Left ventricle myocardium inferior (tissue), 1 donor: ENCODE measurements at regions not wholly inside any gene's neighbourhood (a gene's known extent, or its start where the extent isn't known, plus 50 kb on each side); places are given as distances from the start of the nearest gene placed in this dataset.

ENCODE experiments used
- DNase-seq: peaks from one replicate; pipeline ENCODE4 v3.0.0-alpha.2; 2020
- H3K27ac ChIP-seq: fragments of 200-600 bp; replicated peaks from 2 replicates; pipeline ENCODE4 v1.8.0; 2021
- H3K27me3 ChIP-seq: fragments of 200-600 bp; 2 replicates; pipeline ENCODE4 v1.8.0; 2021; ENCODE audit warnings: low read depth
- H3K36me3 ChIP-seq: fragments of 200-600 bp; 2 replicates; pipeline ENCODE4 v1.8.0; 2021
- H3K4me1 ChIP-seq: fragments of 200-600 bp; 2 replicates; pipeline ENCODE4 v1.8.0; 2021
- H3K4me3 ChIP-seq: fragments of 200-600 bp; 2 replicates; pipeline ENCODE4 v1.8.0; 2021; ENCODE audit warnings: mild to moderate bottlenecking, moderate library complexity
- H3K9me3 ChIP-seq: fragments of 200-600 bp; replicated peaks from 2 replicates; pipeline ENCODE4 v1.8.0; 2021
- intact Hi-C: fragments of 100-400 bp; cut with micrococcal nuclease; formaldehyde crosslinking; loops from one replicate; pipeline ENCODE4 v1.11.0; 2022
- TF ChIP-seq, protein P1 (sequence below): fragments of 200-600 bp; IDR thresholded peaks from 2 replicates; pipeline ENCODE4 v1.8.0; 2021; ENCODE audit warnings: antibody characterized with exemption, mild to moderate bottlenecking, borderline replicate concordance
- donor health status: DM: no; HTN: yes; CAD: no; lungs with severe emphysema.

DNA sequence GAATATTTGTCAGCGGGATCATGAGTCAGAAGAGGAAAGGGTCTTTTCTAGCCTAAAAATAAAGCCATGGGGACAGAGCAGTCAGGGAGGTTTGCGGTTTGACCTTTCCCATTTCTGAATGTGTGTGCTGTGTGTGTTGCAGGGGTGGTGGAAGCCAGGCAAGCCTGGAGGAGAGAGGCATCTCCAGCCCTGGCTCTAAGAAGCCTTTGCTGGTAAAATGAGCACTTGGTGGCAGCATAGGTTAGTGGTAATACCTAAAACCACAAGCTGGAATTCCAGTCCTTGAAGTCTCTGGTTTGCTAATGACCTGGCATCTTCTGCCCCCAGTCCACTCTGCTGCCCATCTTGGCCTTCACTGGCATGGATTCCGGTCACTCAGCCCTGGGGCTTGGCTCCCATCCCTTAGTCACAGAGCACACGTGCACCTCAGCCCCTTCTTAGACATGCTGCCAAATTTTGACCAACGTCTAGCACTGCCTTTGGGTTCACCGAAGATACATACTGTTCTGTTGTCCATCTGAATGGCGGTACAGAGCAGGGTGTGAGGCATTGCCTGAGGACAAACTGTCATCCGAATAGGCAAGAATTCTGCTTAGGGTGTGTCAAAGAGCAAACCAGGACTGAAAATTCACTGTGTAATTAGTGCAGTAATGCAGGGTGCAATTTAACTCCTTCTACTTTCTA lies 52.7 kb downstream of the KCNA5 start:
- peaks cover 75% of the 10 kb centered on the region for H3K27me3 ChIP-seq
- H3K36me3 ChIP-seq = no peaks in the 10 kb centered on the region
- intact Hi-C loops = no loop called here

DNA sequence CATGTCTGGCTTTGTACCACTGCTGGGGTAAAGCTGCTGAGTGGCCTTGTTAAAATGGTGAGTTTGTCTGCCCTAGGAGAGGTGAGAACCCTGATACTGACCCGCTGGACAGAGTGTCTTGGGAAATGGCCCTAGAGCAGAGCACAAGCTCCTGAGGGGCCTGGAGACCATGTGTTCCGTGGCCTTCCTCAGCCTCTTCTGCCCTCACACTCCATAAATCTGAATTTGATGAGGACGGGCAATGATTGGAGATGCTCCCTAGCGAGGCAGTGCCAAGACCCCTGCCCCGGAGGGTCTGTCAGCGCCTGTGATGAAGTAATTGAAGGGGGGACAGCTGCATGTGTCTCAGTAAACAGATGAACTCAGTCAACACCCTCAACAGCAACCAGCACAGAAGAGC lies 54.1 kb downstream of the KCNA5 start:
- Histone ChIP-seq H3K36me3 (no peaks in the 10 kb centered on the region), H3K9me3 (no peaks in the 10 kb centered on the region), H3K27me3 (peaks cover 80% of the 10 kb centered on the region), H3K4me3 (no peak overlapping the region), H3K27ac (no peak overlapping the region), H3K4me1 (no peaks in the 10 kb centered on the region)
- intact Hi-C loops = no loop called here
- no peak for DNase-seq
- TF ChIP-seq, protein P1, sequence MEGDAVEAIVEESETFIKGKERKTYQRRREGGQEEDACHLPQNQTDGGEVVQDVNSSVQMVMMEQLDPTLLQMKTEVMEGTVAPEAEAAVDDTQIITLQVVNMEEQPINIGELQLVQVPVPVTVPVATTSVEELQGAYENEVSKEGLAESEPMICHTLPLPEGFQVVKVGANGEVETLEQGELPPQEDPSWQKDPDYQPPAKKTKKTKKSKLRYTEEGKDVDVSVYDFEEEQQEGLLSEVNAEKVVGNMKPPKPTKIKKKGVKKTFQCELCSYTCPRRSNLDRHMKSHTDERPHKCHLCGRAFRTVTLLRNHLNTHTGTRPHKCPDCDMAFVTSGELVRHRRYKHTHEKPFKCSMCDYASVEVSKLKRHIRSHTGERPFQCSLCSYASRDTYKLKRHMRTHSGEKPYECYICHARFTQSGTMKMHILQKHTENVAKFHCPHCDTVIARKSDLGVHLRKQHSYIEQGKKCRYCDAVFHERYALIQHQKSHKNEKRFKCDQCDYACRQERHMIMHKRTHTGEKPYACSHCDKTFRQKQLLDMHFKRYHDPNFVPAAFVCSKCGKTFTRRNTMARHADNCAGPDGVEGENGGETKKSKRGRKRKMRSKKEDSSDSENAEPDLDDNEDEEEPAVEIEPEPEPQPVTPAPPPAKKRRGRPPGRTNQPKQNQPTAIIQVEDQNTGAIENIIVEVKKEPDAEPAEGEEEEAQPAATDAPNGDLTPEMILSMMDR = no peak

More for the DNA sequence above, 52.7 kb downstream of the KCNA5 start:
- no peaks in the 10 kb centered on the region for H3K4me1 ChIP-seq
- no peak overlapping the region for H3K27ac ChIP-seq
- no peaks in the 10 kb centered on the region for H3K9me3 ChIP-seq
- no peak for DNase-seq
- H3K4me3 ChIP-seq = no peak overlapping the region
- TF ChIP-seq, protein P1 = peak; percentile 36

DNA sequence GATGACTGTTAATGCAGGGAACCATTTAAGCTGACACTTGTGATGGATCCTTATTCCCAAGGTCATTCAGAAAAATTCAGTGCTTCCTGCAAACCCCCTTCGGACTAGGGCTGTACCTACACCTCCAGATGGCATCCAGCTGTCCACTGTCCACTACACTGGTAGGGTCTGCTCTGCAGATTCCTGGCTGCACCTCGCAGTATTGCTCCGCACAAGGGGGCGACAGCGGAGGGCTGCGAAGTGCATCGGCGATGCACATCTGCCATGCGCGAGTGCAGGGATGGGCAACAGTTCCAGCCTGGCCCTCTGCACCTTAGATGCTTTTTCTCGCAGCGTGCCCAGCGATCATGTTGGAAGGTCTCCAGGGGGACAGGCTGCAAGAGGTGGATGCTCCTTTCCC lies 55.5 kb downstream of the KCNA5 start:
- TF ChIP-seq, protein P1 = no peak
- no peak overlapping the region for H3K4me3 ChIP-seq
- H3K27me3 ChIP-seq = peaks cover 71% of the 10 kb centered on the region
- intact Hi-C loops = no loop called here
- no peak overlapping the region for H3K27ac ChIP-seq
- no peak for DNase-seq
- no peaks in the 10 kb centered on the region for H3K9me3 ChIP-seq
- no peaks in the 10 kb centered on the region for H3K4me1 ChIP-seq
- H3K36me3 ChIP-seq = no peaks in the 10 kb centered on the region

DNA sequence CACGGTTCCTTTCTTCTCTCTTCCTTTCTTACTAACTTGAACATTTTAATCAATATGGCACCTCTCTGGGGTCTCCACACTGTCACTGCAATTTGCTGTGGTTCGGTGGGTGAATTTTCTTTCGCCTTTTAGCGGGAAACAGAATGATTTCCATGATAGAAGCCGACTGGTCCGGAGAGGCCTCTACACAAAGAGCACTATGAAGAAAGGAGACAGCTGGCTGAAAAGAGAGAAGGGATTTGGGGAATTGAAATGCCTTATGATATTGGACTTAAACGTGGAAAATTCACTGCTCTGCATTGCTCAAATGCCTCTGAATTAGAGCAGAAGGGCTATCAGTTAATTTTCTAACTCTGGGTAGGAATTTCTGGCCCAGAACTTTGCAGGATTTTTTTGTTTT lies 55.9 kb downstream of the KCNA5 start:
- Histone ChIP-seq H3K27ac (no peak overlapping the region), H3K36me3 (no peaks in the 10 kb centered on the region), H3K4me3 (no peak overlapping the region), H3K4me1 (no peaks in the 10 kb centered on the region), H3K9me3 (no peaks in the 10 kb centered on the region), H3K27me3 (peaks cover 66% of the 10 kb centered on the region)
- intact Hi-C loops = no loop called here
- no peak for DNase-seq
- TF ChIP-seq, protein P1 = no peak

DNA sequence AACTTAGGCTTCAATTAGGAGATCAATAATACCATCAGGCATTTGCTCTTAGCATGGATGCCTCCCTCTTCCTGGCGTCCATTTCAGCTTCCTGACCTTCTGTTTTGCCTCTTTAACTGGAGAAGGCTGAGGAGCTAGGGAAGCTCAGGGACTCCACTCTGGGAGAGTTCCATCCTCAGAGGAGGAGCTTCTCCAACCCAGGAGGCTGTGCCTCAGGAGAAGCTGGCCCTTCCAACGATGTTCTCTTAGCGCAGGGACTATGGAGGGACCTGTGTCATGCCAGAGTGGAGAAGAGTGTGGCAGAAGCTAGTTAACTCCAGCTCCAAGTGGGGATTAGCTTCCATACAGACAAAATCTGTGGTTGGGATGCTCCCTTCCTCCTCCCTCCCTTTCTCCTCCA lies 58.0 kb downstream of the KCNA5 start:
- Histone ChIP-seq H3K4me3 (no peak overlapping the region), H3K27me3 (peaks cover 45% of the 10 kb centered on the region)

More for the DNA sequence above, 58.0 kb downstream of the KCNA5 start:
- TF ChIP-seq, protein P1 = no peak
- Histone ChIP-seq H3K4me1 (no peaks in the 10 kb centered on the region), H3K36me3 (no peaks in the 10 kb centered on the region), H3K27ac (no peak overlapping the region), H3K9me3 (no peaks in the 10 kb centered on the region)
- no peak for DNase-seq
- intact Hi-C loops = no loop called here
